ENCODE measurements at regions not wholly inside any gene's neighbourhood (a gene's known extent, or its start where the extent isn't known, plus 50 kb on each side); places are given as distances from the start of the nearest gene placed in this dataset.

DNA sequence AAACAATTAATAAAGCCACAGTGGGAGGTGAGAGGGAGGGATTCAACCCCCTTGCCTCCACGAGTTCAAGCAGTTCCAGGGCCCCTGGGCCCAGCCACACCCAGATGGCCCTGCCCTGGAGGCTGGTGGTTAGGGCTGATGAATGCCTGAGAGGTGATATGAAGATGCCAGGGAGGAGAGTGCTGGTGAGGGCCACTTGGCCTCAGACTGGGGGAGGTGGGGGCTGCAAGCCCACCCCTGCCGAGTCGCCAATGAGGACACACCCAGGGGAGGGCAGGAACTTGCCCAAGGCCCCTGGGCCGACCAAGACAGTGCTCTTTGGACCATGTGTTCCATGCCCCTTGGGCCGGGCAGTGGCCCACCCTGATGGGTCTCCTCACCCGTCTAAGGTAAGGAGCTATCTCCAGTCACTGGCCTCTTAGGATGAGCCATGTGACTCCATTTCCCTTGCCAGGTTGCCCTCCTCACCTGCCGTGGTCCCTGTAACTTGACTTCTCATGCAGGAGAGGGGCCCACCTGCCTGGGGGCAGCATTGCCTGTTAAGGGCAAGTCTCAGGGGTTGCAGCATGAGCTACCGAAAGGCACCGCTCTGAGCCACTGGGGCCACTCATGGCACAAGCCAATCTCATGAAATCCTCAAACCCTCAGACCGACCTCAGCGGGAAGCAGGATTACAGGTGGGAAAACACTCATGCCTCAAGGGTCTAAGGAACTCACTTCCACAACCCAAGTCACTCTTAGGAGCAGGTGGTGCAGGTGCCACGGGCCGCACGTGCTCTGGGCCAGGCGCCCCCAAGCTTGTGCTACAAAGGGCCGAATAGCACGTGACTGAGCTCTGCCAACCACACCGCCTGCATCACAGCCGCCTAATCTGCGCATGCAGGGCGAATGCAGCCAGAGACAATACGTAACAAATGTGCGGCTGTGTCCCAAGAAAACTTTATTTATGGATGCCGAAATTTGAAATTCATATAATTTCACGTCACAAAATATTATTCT lies 147.4 kb upstream of the MLN start:
- no peak for ATAC-seq

DNA sequence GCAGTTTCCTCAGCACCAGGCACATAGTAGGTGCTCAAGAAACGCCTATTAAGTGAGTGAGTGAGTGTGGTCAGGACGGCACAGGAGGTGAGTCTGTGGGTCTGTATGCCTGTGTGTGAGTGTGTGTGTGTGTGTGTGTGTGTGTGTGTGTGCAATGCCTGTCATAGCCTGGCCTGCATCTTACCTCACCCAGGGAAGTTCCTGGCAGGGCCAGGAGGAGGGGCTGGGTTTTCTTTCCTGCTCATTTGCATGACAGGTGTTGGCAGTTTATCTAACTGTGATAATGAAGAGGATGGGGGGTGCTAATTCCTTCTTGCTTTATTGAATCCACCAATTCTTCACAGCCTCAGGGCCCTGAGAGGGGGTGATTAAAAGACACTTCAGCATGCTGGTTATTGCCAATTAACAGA lies 146.7 kb upstream of the MLN start:
- ATAC-seq = peak; percentile 77

DNA sequence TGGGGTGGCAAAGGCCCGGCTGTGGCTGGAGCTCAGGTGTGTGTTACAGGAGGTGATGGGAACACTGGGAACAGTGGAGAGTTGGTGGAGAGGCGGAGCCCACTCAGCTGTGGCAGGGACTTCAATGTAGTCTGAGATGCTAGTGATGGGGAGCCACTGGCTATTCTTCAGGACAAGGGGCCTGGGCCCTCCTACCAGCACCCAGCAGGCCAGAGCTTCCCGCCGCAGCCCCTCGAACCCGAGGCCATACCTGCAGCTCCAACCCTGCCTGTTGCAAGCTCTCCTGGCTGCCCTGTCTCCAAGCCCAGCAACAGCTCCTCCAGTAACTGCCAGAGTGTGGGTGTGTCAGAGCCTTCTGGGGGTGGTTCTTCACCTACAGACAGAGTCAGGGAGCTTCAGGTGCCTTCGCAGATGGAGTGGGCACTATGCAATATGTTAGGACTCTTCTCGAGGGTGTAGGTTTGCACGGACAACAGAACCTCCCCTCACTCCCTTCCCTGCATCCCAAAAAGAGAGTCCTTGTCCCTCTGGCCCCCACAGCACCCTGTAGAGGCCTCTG lies 146.2 kb upstream of the MLN start:
- ATAC-seq = no peak

DNA sequence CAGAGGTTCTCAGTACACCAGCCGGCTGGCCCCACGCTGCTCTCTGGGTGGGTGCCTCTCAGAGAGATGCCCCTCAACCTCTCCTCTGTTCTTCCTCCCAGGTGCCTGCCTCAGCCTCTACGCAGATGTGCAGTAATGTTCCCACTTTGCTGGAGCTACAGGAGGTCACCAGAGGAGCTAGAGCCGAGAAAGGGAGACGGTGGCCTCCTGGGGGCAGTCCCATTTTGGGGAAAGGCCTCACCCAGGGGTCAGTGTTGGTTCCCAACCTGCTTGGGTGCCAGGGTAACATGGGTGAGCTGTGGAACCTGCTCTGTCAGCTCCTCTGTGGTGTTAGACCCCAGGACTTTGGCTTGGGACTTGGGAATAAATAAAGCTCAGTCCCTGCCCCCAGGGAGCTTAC lies 145.3 kb upstream of the MLN start:
- ATAC-seq = no peak

- no peak for ATAC-seq
Observed at GRCh38 chr6:33947916-33948594, 144.3 kb upstream of the MLN start.

DNA sequence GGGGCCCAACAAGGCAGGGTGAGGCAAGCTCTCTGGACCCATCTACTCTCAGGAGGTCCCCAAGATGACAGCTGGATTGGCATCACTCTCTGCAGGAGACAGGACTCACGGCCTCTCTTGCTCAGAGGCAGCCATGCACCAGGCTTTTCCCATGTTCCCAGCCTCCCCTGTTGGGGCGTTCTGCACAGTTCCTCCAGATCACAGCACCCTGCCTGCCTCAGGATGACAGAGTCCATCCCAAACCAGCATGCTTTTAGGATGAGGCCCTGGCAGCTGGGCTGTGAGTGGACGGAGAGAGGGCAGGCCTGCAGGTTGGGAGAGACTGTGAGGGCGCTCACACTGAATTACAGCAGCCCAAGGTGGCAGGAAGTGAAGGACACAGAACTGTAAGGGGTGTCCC lies 143.2 kb upstream of the MLN start:
- ATAC-seq = no peak

DNA sequence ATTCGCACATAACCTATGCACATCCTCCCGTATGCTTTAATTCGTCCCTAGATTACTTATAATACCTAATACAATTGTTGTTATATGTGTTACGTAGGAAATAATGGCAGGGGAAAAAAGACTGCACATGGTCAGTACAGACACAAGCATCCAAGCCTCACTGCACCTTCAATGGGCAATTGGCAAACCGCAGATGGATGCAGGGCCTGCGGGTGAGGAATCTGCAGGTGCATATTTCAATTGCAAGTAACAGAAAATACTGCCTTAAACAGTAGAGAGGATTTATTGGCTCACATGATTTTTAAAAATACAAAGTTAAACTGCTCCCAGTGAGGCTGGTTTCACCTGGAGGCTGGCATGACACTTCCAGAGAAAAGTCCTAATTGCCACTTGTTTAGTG lies 142.1 kb upstream of the MLN start:
- ATAC-seq = no peak

GRCh38 chr6:33944686-33945411 lies 141.0 kb upstream of the MLN start:
- ATAC-seq = no peak

GRCh38 chr6:33936886-33937285 lies 133.1 kb upstream of the MLN start:
- no peak for ATAC-seq

- ATAC-seq = no peak
Observed at GRCh38 chr6:33935439-33936080, 131.8 kb upstream of the MLN start.

GRCh38 chr6:33934731-33935270 lies 131.0 kb upstream of the MLN start:
- ATAC-seq = no peak

DNA sequence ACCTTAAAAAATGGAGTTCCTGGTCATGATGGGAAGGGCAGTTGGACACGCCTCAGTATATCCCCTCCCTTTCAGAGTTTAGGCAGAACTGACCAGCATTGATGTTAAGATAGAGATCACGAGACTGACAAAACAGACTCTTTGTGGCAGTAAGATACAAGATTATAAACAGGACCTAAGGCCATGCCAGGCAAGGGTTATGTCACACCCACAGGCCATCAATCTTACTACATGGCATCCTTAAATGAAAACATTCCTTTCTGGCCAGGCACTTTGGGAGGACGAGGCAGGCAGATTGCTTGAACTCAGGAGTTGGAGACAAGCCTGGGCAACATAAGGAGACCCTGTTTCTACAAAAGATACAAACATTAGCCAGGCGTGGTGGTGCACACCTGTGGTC lies 129.3 kb upstream of the MLN start:
- no peak for ATAC-seq

DNA sequence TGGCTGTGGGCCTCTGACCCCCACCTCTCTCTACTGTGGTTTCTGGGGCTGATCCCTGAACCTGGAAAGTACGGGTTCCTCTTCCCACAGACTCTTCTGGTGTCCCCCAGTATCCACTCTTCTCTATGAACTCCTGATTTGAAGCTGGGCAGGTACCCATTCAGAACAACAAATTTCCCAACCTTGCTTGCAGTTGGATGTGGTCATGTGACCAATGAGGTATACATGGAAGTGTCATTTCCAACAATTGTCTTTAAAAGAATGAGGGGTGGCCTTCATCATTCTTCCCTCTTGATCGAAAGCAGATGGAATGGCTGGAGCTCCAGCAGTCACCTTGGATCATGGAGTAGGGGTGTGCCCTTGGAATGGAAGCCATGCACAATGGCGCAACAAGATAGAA lies 128.0 kb upstream of the MLN start:
- ATAC-seq = no peak

DNA sequence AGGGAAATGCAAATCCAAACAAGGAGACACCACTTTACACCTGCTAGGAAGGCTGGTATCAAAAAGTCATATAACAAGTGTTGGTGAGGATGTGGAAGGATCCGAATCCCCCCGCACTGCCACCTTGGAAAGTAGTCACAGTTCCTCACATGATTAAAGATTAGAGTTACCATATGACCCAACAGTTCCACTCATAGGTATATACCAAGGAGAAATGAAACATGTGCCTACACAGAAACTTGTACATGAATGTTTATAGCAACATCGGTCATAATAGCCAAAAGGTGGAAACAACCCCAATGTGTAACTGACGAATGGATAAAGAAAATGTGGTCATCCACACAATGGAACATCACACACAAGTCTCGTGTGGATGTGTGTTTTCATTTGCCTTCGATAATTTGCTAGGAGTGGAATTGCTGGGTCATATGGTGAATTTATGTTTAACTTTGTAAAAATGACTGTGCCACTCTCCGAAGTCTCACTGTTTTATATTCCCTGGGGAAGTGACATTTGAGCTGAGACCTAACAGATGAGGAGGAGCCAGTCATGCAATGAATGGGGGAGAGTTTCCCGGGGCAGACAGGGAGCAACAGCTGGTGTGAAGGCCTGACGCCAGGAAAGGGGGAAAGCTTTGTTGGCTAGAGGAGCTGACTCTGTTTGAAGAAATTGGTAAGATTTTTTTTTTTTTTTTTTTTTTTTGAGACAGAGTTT lies 125.9 kb upstream of the MLN start:
- no peak for ATAC-seq

DNA sequence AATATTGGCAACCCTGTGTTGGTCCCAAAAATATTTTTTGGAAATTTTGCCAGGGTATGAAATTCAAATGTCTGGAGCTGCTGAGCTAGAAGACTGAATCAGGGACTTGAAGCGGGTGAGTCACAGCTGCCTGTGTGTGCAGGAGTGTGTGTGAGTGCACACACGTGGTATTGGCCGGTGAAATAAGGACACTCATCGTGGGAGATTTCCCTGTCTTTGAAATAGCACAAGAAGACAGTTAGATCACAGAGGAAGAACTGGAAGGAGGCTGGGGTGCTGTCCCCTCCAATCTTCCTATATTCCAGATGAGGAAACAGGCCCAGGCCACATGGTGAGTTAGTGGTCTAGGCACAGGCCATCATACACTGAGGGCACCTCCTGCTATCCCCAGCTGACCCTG lies 123.8 kb upstream of the MLN start:
- ATAC-seq = peak; percentile 74

DNA sequence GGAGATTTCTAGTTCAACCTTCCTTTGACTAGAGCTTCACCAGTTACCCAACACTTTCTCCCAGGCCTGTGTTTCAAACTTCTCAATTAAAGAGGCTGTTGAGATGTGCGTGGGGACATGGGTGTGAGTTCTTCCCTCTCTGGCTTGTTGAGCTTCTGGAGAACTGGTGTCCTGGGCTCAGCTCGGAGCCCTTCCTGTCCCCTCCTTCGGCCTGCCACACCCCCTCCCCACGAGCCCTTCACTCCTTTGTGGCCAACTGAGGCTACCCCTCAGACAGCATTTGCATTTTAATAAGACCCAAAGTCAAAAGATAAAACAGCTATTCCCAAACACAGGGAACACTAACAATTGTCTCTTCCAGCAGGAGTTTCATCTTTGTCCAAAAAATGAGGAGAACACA lies 123.3 kb upstream of the MLN start:
- no peak for ATAC-seq

- peak; percentile 14 for ATAC-seq
Observed at GRCh38 chr6:33926451-33926850, 122.6 kb upstream of the MLN start.

- ATAC-seq = no peak
Observed at GRCh38 chr6:33925936-33926335, 122.1 kb upstream of the MLN start.

- no peak for ATAC-seq
Observed at GRCh38 chr6:33925210-33925609, 121.4 kb upstream of the MLN start.

GRCh38 chr6:33924681-33925080 lies 120.9 kb upstream of the MLN start:
- ATAC-seq = no peak

DNA sequence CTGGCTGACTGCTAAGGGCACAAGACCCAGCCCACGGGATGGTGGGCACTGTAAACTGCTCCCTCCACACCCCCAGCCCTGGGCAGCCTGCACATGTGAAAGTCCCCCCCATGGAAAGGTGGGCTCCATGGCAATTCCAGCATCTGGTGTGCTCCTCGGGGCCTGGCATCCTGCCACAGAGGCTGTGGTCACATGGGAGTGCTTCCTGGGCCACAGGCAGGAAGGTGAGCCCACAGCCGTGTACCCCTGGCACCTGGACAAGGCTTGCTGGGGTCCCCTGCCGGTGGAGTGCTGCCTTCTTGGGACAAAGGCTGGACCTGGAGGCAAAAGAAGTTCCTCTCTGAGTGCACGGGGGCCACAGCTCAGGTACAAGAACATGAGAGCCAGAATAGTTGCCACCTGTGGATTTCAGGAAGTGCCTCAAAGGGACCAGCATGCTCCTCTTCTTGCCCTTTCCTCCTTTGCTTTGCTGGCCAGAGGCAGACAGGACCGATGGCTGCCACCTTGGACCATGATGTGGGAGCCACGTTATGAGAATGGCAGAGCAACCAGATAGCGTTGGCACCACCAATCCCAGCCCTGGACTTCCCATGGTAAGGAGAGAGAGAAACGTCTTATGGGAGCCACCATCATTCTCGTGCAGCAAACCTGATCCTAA lies 120.2 kb upstream of the MLN start:
- ATAC-seq = no peak
